ENCODE measurements at regions not wholly inside any gene's neighbourhood (a gene's known extent, or its start where the extent isn't known, plus 50 kb on each side); places are given as distances from the start of the nearest gene placed in this dataset.
"Not testable (repeated sequence)": the region's sequence is repeated elsewhere in the genome, so short reads cannot be mapped to it uniquely, and the experiment has no call there.

DNA sequence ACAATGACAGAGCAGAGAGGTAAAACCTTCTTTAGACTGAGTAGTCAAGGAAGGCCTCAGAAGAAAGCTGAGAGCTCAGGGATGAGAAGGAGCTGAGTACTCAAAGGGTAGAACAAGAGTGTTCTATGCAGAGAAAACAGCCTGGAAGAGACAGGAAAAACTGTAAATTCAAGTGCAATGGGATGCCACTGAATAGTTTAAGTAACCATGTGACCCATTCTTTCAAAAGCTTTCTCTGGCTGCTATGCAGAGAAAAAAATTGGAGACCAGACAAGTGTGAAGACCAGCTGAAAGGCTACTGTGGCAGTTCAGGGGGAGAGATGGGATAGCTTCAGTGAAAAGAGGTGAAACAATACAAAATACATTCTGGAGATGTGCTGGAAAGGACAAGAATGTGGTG lies 61.3 kb upstream of the RNF38 start:
- no peak for DNase-seq

DNA sequence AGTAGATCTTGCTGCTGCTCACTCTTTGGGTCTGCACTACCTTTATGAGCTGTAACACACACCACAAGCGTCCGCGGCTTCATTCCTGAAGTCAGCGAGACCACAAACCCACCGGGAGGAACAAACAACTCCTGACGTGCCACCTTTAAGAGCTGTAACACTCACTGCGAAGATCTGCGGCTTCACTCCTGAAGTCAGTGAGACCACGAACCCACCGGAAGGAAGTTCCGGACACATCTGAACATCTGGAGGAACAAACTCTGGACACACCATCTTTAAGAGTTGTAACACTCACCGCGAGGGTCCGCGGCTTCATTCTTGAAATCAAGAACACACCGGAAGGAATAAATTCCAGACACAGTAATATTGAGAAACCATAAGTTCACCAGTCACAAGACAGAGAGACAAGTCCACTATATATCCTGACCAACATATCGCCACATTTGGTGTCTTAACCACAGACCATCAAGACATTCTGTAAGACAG lies 58.4 kb upstream of the RNF38 start:
- DNase-seq = not testable (repeated sequence)

DNA sequence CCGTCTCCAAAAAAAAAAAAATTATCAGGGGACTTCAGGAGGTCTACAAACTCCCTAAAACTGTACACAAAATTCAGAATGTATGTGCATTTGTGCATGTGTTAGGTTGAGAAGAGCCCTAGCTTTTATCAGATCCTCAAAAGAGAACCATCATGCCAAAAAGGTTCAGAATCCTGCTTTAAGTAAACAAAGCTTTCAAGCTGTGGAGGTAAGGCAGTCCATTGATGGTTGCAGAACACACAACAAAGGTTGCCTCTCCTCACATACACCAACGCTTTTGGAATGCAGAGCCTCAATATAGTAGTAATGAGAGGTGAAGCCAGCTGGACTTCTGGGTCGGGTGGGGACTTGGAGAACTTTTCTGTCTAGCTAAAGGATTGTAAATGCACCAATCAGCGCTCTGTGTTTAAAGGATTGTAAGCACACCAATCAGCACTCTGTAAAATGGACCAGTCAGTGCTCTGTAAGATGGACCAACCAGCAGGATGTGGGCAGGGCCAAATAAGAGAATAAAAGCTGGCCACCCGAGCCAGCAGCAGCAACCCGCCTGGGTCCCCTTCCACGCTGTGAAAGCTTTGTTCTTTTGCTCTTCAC lies 57.9 kb upstream of the RNF38 start:
- DNase-seq = no peak

DNA sequence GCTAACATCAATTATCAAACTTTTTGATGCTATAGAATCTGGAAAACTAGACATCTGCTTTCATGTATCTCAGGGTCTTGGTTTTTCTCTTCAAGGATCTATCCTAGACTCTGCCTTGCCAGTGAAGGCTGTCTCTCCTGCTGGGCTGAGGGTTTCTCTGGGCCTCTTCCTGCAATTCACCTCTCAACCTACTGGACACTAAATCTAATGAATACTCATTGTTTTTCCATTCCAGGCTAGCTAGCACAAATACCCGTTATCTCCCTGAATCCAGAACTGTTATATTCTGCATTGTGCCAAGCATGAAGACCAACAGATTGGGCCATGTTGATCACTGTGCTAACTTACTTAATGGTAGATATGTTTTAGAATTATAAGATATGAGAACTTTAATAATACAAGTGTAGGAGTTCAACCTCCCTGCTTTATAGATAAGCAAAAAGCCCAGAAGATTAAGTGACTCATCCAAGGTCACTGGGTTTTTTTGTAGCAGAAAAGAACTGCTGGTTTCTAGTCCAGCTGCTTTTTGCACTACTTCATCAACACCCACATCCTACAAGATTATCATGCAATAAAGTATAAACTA lies 56.5 kb upstream of the RNF38 start:
- DNase-seq = no peak

DNA sequence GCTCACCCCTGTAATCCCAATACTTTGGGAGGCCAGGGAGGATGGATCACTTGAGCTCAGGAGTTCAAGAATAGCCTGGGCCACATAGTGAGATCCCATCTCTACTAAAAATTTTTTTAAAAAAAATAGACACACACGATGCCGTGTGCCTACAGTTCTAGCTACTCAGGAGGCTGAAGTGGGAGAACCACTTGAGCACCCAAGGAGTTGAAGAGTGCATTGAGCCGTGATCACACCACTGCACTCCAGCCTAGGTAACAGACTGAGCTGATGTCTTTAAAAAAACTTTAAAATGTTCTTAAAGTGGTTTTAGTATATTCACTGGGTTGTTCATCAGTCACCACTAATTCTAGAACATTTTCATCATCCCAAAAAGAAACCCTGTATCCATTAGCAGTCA lies 51.9 kb upstream of the RNF38 start:
- DNase-seq = no peak

DNA sequence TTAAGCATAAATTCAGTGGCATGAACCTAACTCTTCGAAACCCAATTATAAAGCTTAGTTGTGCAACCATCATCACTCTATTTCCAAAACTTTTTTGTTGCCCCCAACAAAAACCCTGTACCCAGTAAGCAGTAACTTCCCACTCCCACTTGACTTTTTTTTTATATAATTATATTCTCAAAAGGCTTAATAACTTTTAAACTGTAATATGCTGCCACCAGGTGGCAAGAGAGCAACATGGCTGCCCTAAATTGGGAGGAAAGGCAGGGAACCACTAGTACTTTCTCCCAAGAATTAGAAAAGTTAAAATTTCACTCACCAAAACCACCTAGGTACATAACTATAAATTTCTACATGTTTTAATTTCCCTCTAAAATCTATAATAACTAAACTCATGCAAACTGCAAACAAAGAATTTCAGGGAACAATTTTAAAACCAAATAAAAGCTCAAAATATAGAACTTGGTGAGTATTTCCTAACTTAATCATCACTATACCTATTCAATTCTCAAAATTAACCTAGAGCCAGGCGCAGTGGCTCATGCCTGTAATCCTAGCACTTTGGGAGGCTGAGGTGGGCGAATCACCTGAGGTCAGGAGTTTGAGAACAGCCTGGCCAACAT lies 50.2 kb upstream of the RNF38 start:
- DNase-seq = peak; percentile 60

All from fibroblast of skin of back (primary cell).